Coronary artery (tissue), 2 donors: ENCODE measurements at regions not wholly inside any gene's neighbourhood (a gene's known extent, or its start where the extent isn't known, plus 50 kb on each side); places are given as distances from the start of the nearest gene placed in this dataset.
"Not testable (repeated sequence)": the region's sequence is repeated elsewhere in the genome, so short reads cannot be mapped to it uniquely, and the experiment has no call there.

Experiments
- DNase-seq: peaks from one replicate; pipeline ENCODE4 v3.0.0-alpha.2; 2017; ENCODE audit warnings: low spot score
- H3K27ac ChIP-seq, 2 donors: fragments of 200-600 bp; sonication (generic); one replicate each; pipeline ENCODE4 v1.5.1; 2016 to 2019
- H3K4me3 ChIP-seq: fragments of 200-600 bp; sonication (generic); 2 replicates; pipeline ENCODE4 v1.5.1; 2016; ENCODE audit warnings: mild to moderate bottlenecking, moderate library complexity
- CTCF ChIP-seq: fragments of 200-600 bp; sonication (generic); IDR thresholded peaks from one replicate; pipeline ENCODE4 v1.5.1; 2019; ENCODE audit warnings: antibody characterized with exemption

- no peak for TF ChIP-seq CTCF
- no peak overlapping the region for H3K4me3 ChIP-seq
- no peak for DNase-seq
- no peak overlapping the region for H3K27ac ChIP-seq
These were observed 178.6 kb upstream of the TBL1X start for GRCh38 chrX:9286234-9286633.

- H3K4me3 ChIP-seq: no peak overlapping the region
- no peak overlapping the region for H3K27ac ChIP-seq
- DNase-seq: no peak
- no peak for TF ChIP-seq CTCF
These were observed 173.2 kb upstream of the TBL1X start for GRCh38 chrX:9291629-9292028.

- Histone ChIP-seq H3K27ac (no peak overlapping the region), H3K4me3 (no peak overlapping the region)
- no peak for TF ChIP-seq CTCF
- no peak for DNase-seq
These were observed 171.8 kb upstream of the TBL1X start for GRCh38 chrX:9293051-9293496.

DNA sequence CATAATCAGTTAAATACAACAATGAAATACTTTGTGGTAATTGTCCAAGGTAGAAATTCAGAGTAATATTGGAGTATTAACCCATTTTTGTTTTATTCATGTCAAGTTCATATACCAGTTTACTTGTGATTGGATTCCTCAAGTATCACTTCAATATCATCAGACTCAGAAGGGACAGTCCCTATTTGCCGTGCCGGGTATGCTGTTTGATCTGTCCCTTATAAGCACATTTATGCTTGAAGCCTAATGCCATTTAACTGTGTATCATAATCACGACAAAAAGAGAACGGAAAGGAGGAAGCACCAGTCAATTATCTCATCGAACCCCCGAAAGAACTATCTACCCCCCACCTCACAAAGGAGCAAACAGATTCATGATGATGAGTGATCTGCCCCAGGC is 171.0 kb upstream of the TBL1X start:
- no peak overlapping the region for H3K27ac ChIP-seq
- no peak for DNase-seq
- H3K4me3 ChIP-seq: no peak overlapping the region
- TF ChIP-seq CTCF: no peak

DNA sequence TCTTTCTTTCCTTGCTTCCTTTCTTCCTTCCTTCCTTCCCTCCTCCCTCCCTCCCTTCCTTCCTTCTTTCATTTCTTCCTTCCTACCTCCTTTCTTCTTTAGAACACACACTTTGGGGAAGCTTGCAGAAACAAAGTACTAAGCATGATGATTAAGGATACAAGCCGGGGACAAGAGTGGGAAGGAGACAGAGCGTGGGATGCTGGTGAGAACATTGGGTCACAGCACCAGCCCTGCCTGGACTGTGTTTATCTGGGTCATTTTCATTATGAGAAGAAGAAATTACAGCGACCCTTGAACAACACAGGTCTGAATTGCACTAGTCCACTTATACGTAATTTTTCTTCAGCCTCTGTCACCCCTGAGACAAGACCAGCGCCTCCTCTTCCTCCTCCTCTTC is 169.3 kb upstream of the TBL1X start:
- Histone ChIP-seq H3K27ac (no peak overlapping the region), H3K4me3 (no peak overlapping the region)
- DNase-seq: no peak
- no peak for TF ChIP-seq CTCF

DNA sequence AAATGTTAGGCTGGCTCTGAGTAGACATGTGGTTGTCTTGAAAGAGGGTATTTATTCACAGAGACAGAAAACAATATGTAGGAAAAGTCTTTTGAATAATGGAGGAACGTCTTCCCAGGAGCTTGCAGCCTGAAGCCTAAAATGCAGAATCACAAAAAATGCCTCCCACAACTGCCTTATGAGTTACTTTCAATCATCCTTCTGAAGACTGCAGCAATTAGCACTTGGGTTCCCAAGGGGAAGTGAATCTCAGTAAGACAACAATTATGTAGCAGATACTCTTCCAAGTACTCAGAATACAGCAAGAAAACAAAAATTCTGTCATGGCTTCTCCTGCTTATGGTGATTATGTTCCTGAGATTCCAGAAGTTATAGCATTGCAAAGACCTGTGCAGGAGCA is 166.6 kb upstream of the TBL1X start:
- Histone ChIP-seq H3K27ac (no peak overlapping the region), H3K4me3 (no peak overlapping the region)
- no peak for DNase-seq
- no peak for TF ChIP-seq CTCF

GRCh38 chrX:9299681-9300080 is 165.2 kb upstream of the TBL1X start:
- DNase-seq, H3K4me3 ChIP-seq, H3K27ac ChIP-seq: not testable (repeated sequence)

DNA sequence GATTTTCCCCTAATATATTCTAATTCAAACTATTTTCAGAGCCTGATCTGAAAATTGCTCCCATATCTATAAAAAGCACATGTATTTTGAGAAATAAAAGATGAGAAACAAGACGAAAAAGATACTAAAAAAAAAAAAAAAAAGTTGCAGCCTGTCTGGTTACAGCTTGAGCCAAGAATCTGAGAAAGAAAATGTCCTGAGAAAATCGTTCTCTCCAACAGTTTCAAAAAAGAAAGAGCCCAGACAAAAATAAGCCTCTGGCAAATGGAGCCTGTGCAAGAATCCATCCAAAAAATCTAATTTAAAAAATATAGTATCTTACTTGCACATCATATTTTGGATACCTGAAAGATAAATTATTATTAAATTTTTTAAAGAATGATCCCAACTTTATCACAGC is 163.0 kb upstream of the TBL1X start:
- Histone ChIP-seq H3K27ac (peak overlapping the region in 1 of 2 donors; percentile 72), H3K4me3 (no peak overlapping the region)
- no peak for TF ChIP-seq CTCF
- no peak for DNase-seq
